ENCODE measurements at regions not wholly inside any gene's neighbourhood (a gene's known extent, or its start where the extent isn't known, plus 50 kb on each side); places are given as distances from the start of the nearest gene placed in this dataset.
"Not testable (repeated sequence)": the region's sequence is repeated elsewhere in the genome, so short reads cannot be mapped to it uniquely, and the experiment has no call there.

- no peaks in the 10 kb centered on the region for H3K4me1 ChIP-seq (replicated peaks)
- H3K9me3 ChIP-seq = no peaks in the 10 kb centered on the region
- intact Hi-C loops (cut with DNase I) = loop anchor here (10.0 kb wide), 2 partner anchors 100 to 900 kb away; no protein-coding TSS in a partner anchor
These were observed 165.4 kb upstream of the NR2F2 start for GRCh38 chr15:96165081-96165480.

GRCh38 chr15:96165775-96166174 lies 164.7 kb upstream of the NR2F2 start:
- TF ChIP-seq POLR2A (IDR thresholded peaks at IDR 0.05) = no peak
- TF ChIP-seq CTCF (IDR thresholded peaks at IDR 0.05) = no peak
- no peak for TF ChIP-seq POLR2AphosphoS5 (IDR thresholded peaks at IDR 0.05)
- Histone ChIP-seq H3K36me3 (no peaks in the 10 kb centered on the region), H3K9me3 (no peaks in the 10 kb centered on the region), H3K27ac (no peak overlapping the region), H3K27me3 (replicated peaks; ENCODE audit: insufficient read depth) (no peaks in the 10 kb centered on the region), H3K4me1 (replicated peaks) (no peaks in the 10 kb centered on the region), H3K4me3 (no peak overlapping the region)
- intact Hi-C loops (cut with DNase I) = loop anchor here (10.0 kb wide), 2 partner anchors 99 to 901 kb away; no protein-coding TSS in a partner anchor
- DNase-seq (ENCODE audit: low spot score) = no peak
- 84% methylated on average over 2 of the region's 2 CpGs for WGBS

More at GRCh38 chr15:96165081-96165480, 165.4 kb upstream of the NR2F2 start:
- Histone ChIP-seq H3K27me3 (replicated peaks; ENCODE audit: insufficient read depth) (no peaks in the 10 kb centered on the region), H3K36me3 (no peaks in the 10 kb centered on the region), H3K4me3 (no peak overlapping the region), H3K27ac (no peak overlapping the region)
- DNase-seq (ENCODE audit: low spot score) = no peak
- WGBS = 83% methylated on average over 4 of the region's 4 CpGs
- TF ChIP-seq POLR2AphosphoS5 (IDR thresholded peaks at IDR 0.05) (no peak), POLR2A (IDR thresholded peaks at IDR 0.05) (no peak), CTCF (IDR thresholded peaks at IDR 0.05) (no peak)

GRCh38 chr15:96166223-96167200 lies 164.0 kb upstream of the NR2F2 start:
- Histone ChIP-seq H3K4me3 (no peak overlapping the region), H3K9me3 (no peaks in the 10 kb centered on the region), H3K36me3 (no peaks in the 10 kb centered on the region), H3K27me3 (replicated peaks; ENCODE audit: insufficient read depth) (no peaks in the 10 kb centered on the region), H3K4me1 (replicated peaks) (no peaks in the 10 kb centered on the region), H3K27ac (no peak overlapping the region)
- 42% methylated on average over 15 of the region's 15 CpGs for WGBS
- intact Hi-C loops (cut with DNase I) = loop anchor here (10.0 kb wide), 2 partner anchors 98 to 902 kb away; no protein-coding TSS in a partner anchor
- TF ChIP-seq POLR2AphosphoS5 (IDR thresholded peaks at IDR 0.05) = no peak
- no peak for TF ChIP-seq CTCF (IDR thresholded peaks at IDR 0.05)
- TF ChIP-seq POLR2A (IDR thresholded peaks at IDR 0.05) = no peak
- no peak for DNase-seq (ENCODE audit: low spot score)

GRCh38 chr15:96170616-96170978 lies 159.9 kb upstream of the NR2F2 start:
- WGBS = 64% methylated on average over 2 of the region's 2 CpGs
- H3K4me1 ChIP-seq (replicated peaks); intact Hi-C loops (cut with DNase I); H3K27me3 ChIP-seq (replicated peaks; ENCODE audit: insufficient read depth); DNase-seq (ENCODE audit: low spot score); H3K4me3 ChIP-seq; H3K36me3 ChIP-seq; H3K9me3 ChIP-seq; H3K27ac ChIP-seq: not testable (repeated sequence)

GRCh38 chr15:96170979-96171739 lies 159.3 kb upstream of the NR2F2 start:
- H3K27ac ChIP-seq = peak overlapping the region in 1 of 2 donors; percentile 21

More at GRCh38 chr15:96170979-96171739, 159.3 kb upstream of the NR2F2 start:
- no peak overlapping the region for H3K4me3 ChIP-seq
- DNase-seq (ENCODE audit: low spot score) = no peak
- no peaks in the 10 kb centered on the region for H3K4me1 ChIP-seq (replicated peaks)
- H3K27me3 ChIP-seq (replicated peaks; ENCODE audit: insufficient read depth) = no peaks in the 10 kb centered on the region
- H3K9me3 ChIP-seq = no peaks in the 10 kb centered on the region
- H3K36me3 ChIP-seq = no peaks in the 10 kb centered on the region
- TF ChIP-seq POLR2A (IDR thresholded peaks at IDR 0.05) (no peak), CTCF (IDR thresholded peaks at IDR 0.05) (no peak), POLR2AphosphoS5 (IDR thresholded peaks at IDR 0.05) (peak; percentile 50)
- 29% methylated on average over 14 of the region's 14 CpGs for WGBS
- intact Hi-C loops (cut with DNase I) = no loop called here
